ENCODE measurements at regions not wholly inside any gene's neighbourhood (a gene's known extent, or its start where the extent isn't known, plus 50 kb on each side); places are given as distances from the start of the nearest gene placed in this dataset.

DNA sequence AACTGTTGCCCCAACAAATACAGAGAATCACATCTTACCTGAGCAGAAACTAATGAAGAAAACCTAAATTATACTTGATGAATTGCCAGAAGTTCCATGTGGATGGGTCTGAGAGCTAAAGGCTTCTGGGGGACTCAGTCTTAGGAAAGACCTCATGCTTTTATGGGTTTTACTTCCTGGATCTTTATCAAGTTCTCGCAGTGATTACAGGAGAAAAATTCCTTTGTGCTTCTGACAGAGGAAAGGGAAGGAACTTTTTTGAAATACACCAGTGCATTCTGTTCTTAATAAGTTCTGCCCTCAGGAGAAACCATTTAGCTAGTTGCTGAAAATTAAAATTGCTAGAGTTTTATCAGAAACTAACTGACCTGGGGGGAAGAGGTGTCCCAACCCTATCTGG lies 203.9 kb upstream of the KITLG start:
- Histone ChIP-seq H3K27ac (ENCODE audit: low read depth in 1 of 2, low read length in 2 of 2) (no peak overlapping the region), H3K4me2 (replicated peaks; ENCODE audit: extremely low read depth, low read length, poor library complexity, severe bottlenecking) (no peak overlapping the region), H3K9me3 (replicated peaks in 1 of 2; ENCODE audit: control insufficient read depth in 1 of 2, insufficient read depth in 1 of 2, low read length in 2 of 2) (no peaks in the 10 kb centered on the region), H4K20me1 (ENCODE audit: insufficient read depth, low read length) (no peaks in the 10 kb centered on the region), H3K9ac (ENCODE audit: insufficient read depth, low read length, poor library complexity, severe bottlenecking) (no peak overlapping the region), H3K4me3 (replicated peaks in 1 of 3; ENCODE audit: low read depth in 2 of 3, low read length in 3 of 3) (no peak overlapping the region), H3K79me2 (ENCODE audit: insufficient read depth, low read length) (no peaks in the 10 kb centered on the region), H3K27me3 (ENCODE audit: control insufficient read depth in 2 of 2, insufficient read depth in 2 of 2, low read length in 2 of 2) (no peaks in the 10 kb centered on the region), H2AFZ (ENCODE audit: insufficient read depth, low read depth, low read length, poor library complexity, severe bottlenecking) (no peak overlapping the region), H3K4me1 (ENCODE audit: control insufficient read depth in 1 of 2, insufficient read depth in 2 of 2, low read length in 2 of 2) (no peaks in the 10 kb centered on the region), H3K36me3 (replicated peaks in 1 of 2; ENCODE audit: control insufficient read depth in 1 of 2, insufficient read depth in 2 of 2, low read length in 2 of 2) (no peaks in the 10 kb centered on the region)
- no peak for DNase-seq
- Mint-ChIP-seq H3K4me1 (no peaks in the 10 kb centered on the region), H3K9me3 (peaks cover 0 to 6% (median 2%) of the 10 kb centered on the region in 7 donors), H3K4me3 (no peak overlapping the region), H3K27me3 (ENCODE audit: low read depth in 3 of 3) (peaks cover 0 to 2% (median 0%) of the 10 kb centered on the region in 3 donors), H3K36me3 (no peaks in the 10 kb centered on the region), H3K27ac (no peak overlapping the region)
- intact Hi-C loops (cut with micrococcal nuclease): no loop called here
- TF ChIP-seq, protein P1, sequence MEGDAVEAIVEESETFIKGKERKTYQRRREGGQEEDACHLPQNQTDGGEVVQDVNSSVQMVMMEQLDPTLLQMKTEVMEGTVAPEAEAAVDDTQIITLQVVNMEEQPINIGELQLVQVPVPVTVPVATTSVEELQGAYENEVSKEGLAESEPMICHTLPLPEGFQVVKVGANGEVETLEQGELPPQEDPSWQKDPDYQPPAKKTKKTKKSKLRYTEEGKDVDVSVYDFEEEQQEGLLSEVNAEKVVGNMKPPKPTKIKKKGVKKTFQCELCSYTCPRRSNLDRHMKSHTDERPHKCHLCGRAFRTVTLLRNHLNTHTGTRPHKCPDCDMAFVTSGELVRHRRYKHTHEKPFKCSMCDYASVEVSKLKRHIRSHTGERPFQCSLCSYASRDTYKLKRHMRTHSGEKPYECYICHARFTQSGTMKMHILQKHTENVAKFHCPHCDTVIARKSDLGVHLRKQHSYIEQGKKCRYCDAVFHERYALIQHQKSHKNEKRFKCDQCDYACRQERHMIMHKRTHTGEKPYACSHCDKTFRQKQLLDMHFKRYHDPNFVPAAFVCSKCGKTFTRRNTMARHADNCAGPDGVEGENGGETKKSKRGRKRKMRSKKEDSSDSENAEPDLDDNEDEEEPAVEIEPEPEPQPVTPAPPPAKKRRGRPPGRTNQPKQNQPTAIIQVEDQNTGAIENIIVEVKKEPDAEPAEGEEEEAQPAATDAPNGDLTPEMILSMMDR (IDR thresholded peaks at IDR 0.05): no peak
- WGBS (ENCODE audit: insufficient coverage): no CpG with 5 or more reads among the region's 1 CpG

DNA sequence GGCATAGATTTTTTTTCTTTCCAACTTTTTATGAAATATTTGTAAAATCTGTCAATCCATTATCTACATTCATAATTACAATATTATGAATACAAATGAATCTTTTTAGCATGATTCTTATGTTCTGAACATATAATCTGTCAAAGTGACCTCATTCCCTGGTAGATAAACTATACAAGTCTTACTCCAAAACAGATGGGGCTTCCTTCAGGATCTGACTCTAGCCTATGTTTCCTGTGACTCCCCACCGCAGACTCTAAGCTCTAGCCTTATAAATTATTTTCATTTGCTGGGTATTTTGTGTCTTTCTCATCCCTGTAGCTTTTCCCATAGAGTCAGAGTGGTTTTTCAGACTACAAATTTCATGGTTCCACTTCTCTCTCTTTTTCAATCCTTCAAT lies 202.1 kb upstream of the KITLG start:
- H3K36me3 ChIP-seq (replicated peaks in 1 of 2; ENCODE audit: control insufficient read depth in 1 of 2, insufficient read depth in 2 of 2, low read length in 2 of 2): no peaks in the 10 kb centered on the region
- no peak overlapping the region for H3K4me3 Mint-ChIP-seq
- H3K79me2 ChIP-seq (ENCODE audit: insufficient read depth, low read length): no peaks in the 10 kb centered on the region
- H4K20me1 ChIP-seq (ENCODE audit: insufficient read depth, low read length): no peaks in the 10 kb centered on the region
- H3K36me3 Mint-ChIP-seq: no peaks in the 10 kb centered on the region
- no peak overlapping the region for H2AFZ ChIP-seq (ENCODE audit: insufficient read depth, low read depth, low read length, poor library complexity, severe bottlenecking)
- no peaks in the 10 kb centered on the region for H3K27me3 ChIP-seq (ENCODE audit: control insufficient read depth in 2 of 2, insufficient read depth in 2 of 2, low read length in 2 of 2)
- H3K9ac ChIP-seq (ENCODE audit: insufficient read depth, low read length, poor library complexity, severe bottlenecking): no peak overlapping the region
- no peaks in the 10 kb centered on the region for H3K4me1 ChIP-seq (ENCODE audit: control insufficient read depth in 1 of 2, insufficient read depth in 2 of 2, low read length in 2 of 2)
- no peak overlapping the region for H3K27ac ChIP-seq (ENCODE audit: low read depth in 1 of 2, low read length in 2 of 2)
- H3K27me3 Mint-ChIP-seq (ENCODE audit: low read depth in 3 of 3): peaks cover 0 to 3% (median 2%) of the 10 kb centered on the region in 3 donors
- no peak overlapping the region for H3K4me2 ChIP-seq (replicated peaks; ENCODE audit: extremely low read depth, low read length, poor library complexity, severe bottlenecking)
- H3K27ac Mint-ChIP-seq: no peak overlapping the region
- intact Hi-C loops (cut with micrococcal nuclease): no loop called here
- no peak for DNase-seq
- H3K4me3 ChIP-seq (replicated peaks in 1 of 3; ENCODE audit: low read depth in 2 of 3, low read length in 3 of 3): no peak overlapping the region
- no peaks in the 10 kb centered on the region for H3K4me1 Mint-ChIP-seq
- peaks cover 0 to 6% (median 2%) of the 10 kb centered on the region in 7 donors for H3K9me3 Mint-ChIP-seq
- TF ChIP-seq, protein P1 (IDR thresholded peaks at IDR 0.05): no peak
- no CpG with 5 or more reads among the region's 1 CpG for WGBS (ENCODE audit: insufficient coverage)
- H3K9me3 ChIP-seq (replicated peaks in 1 of 2; ENCODE audit: control insufficient read depth in 1 of 2, insufficient read depth in 1 of 2, low read length in 2 of 2): no peaks in the 10 kb centered on the region

Measured in CD14-positive monocyte (primary cell).